GM23338 (cell line): ENCODE measurements at regions not wholly inside any gene's neighbourhood (a gene's known extent, or its start where the extent isn't known, plus 50 kb on each side); places are given as distances from the start of the nearest gene placed in this dataset.

Experiments
- ATAC-seq: fragments of 200-7000 bp; cut with Tn5 transposase; 3 replicates; pipeline ENCODE4 v1.9.1; 2020
- DNase-seq: peaks from one replicate; pipeline ENCODE4 v3.0.0-alpha.2; 2015; ENCODE audit warnings: low spot score
- H2AFZ ChIP-seq: fragments of 200-600 bp; sonication (generic); 2 replicates; pipeline ENCODE4 v1.8.0; 2016; ENCODE audit warnings: antibody characterized with exemption, mild to moderate bottlenecking, moderate library complexity
- H3F3A ChIP-seq: fragments of 200-600 bp; sonication (generic); replicated peaks from 2 replicates; pipeline ENCODE4 v1.8.0; 2017; ENCODE audit warnings: antibody characterized with exemption, mixed run types, low read depth
- H3K27ac ChIP-seq: fragments of 200-600 bp; sonication (generic); 2 replicates; pipeline ENCODE4 v1.6.1; 2016; ENCODE audit warnings: low read depth
- H3K27me3 ChIP-seq: fragments of 200-600 bp; sonication (generic); 2 replicates; pipeline ENCODE4 v1.8.0; 2016; ENCODE audit warnings: mild to moderate bottlenecking, mixed run types, moderate library complexity; ENCODE audit not compliant: insufficient read depth
- H3K36me3 ChIP-seq: fragments of 200-600 bp; sonication (generic); 2 replicates; pipeline ENCODE4 v1.8.0; 2016; ENCODE audit warnings: mild to moderate bottlenecking; ENCODE audit not compliant: insufficient read depth
- H3K4me1 ChIP-seq: fragments of 200-600 bp; sonication (generic); 2 replicates; pipeline ENCODE4 v1.8.0; 2016; ENCODE audit warnings: mild to moderate bottlenecking, moderate library complexity; ENCODE audit not compliant: insufficient read depth
- H3K4me2 ChIP-seq: fragments of 200-600 bp; sonication (generic); 2 replicates; pipeline ENCODE4 v1.7.1; 2017; ENCODE audit warnings: mixed run types
- H3K4me3 ChIP-seq: fragments of 200-600 bp; sonication (generic); 2 replicates; pipeline ENCODE4 v1.6.1; 2016; ENCODE audit warnings: mixed run types
- H3K79me2 ChIP-seq: fragments of 200-600 bp; sonication (generic); replicated peaks from 2 replicates; pipeline ENCODE4 v1.8.0; 2017; ENCODE audit warnings: mild to moderate bottlenecking; ENCODE audit not compliant: insufficient read depth
- H3K9me2 ChIP-seq: fragments of 200-600 bp; sonication (generic); 2 replicates; pipeline ENCODE4 v1.8.0; 2017; ENCODE audit not compliant: insufficient read depth
- H4K20me1 ChIP-seq: fragments of 200-600 bp; sonication (generic); replicated peaks from 2 replicates; pipeline ENCODE4 v1.8.0; 2017; ENCODE audit warnings: mild to moderate bottlenecking; ENCODE audit not compliant: insufficient read depth
- H3K27ac Mint-ChIP-seq: 2 replicates; pipeline ENCODE4 v1.8.0; 2020; ENCODE audit warnings: inconsistent platforms, mild to moderate bottlenecking, moderate library complexity, mixed read lengths
- H3K27me3 Mint-ChIP-seq: 3 replicates; pipeline ENCODE4 v1.8.0; 2022; ENCODE audit warnings: low read depth, mild to moderate bottlenecking, moderate library complexity, mixed read lengths, inconsistent platforms; ENCODE audit not compliant: insufficient read depth, poor library complexity
- H3K36me3 Mint-ChIP-seq: 3 replicates; pipeline ENCODE4 v1.8.0; 2021; ENCODE audit warnings: low read depth, mild to moderate bottlenecking, inconsistent platforms, moderate library complexity, mixed read lengths
- H3K4me1 Mint-ChIP-seq: 3 replicates; pipeline ENCODE4 v1.8.0; 2020; ENCODE audit warnings: mild to moderate bottlenecking, inconsistent platforms, mixed read lengths
- H3K4me3 Mint-ChIP-seq: 3 replicates; pipeline ENCODE4 v1.8.0; 2021; ENCODE audit warnings: moderate library complexity, mild to moderate bottlenecking, inconsistent platforms, mixed read lengths
- H3K9me3 Mint-ChIP-seq: 3 replicates; pipeline ENCODE4 v1.8.0; 2020; ENCODE audit warnings: moderate library complexity, mild to moderate bottlenecking, inconsistent platforms, mixed read lengths
- CREB1 ChIP-seq: fragments of 250-450 bp; sonication (Bioruptor Pico); IDR thresholded peaks from 2 replicates; pipeline ENCODE4 v1.5.0; 2020; ENCODE audit warnings: low read depth, mild to moderate bottlenecking, moderate library complexity
- CTCF ChIP-seq, 2 experiments: fragments of 200-600 bp in 1 of 2; sonication (generic) in 1 of 2; conservative IDR thresholded peaks; 2 replicates each; pipeline versions ENCODE4 v1.5.1 to v1.6.1; 2016 to 2017; ENCODE audit warnings: antibody characterized with exemption in 2 of 2, low read depth in 2 of 2, mild to moderate bottlenecking in 2 of 2, moderate library complexity in 1 of 2
- ETS1 ChIP-seq: IDR thresholded peaks from 2 replicates; pipeline ENCODE4 v1.6.1; 2016; ENCODE audit warnings: antibody characterized with exemption
- EZH2 ChIP-seq: fragments of 200-600 bp; sonication (generic); IDR thresholded peaks from one replicate; pipeline ENCODE4 v1.8.0; 2017; ENCODE audit warnings: antibody characterized with exemption, mild to moderate bottlenecking, low read depth; ENCODE audit not compliant: unreplicated experiment
- EZH2phosphoT487 ChIP-seq: fragments of 200-600 bp; sonication (generic); IDR thresholded peaks from one replicate; pipeline ENCODE4 v1.8.1; 2018; ENCODE audit warnings: antibody characterized with exemption; ENCODE audit not compliant: unreplicated experiment
- JUNB ChIP-seq: IDR thresholded peaks from one replicate; pipeline ENCODE4 v1.6.1; 2016; ENCODE audit warnings: antibody characterized with exemption; ENCODE audit not compliant: unreplicated experiment
- NANOG ChIP-seq: IDR thresholded peaks from 2 replicates; pipeline ENCODE4 v1.6.1; 2016; ENCODE audit warnings: antibody characterized with exemption, borderline replicate concordance
- POLR2AphosphoS5 ChIP-seq: IDR thresholded peaks from 2 replicates; pipeline ENCODE4 v1.6.1; 2016; ENCODE audit warnings: antibody characterized with exemption, low read depth
- REST ChIP-seq: IDR thresholded peaks from one replicate; pipeline ENCODE4 v1.6.1; 2018; ENCODE audit warnings: antibody characterized with exemption; ENCODE audit not compliant: unreplicated experiment
- STAT1 ChIP-seq: IDR thresholded peaks from one replicate; pipeline ENCODE4 v1.6.1; 2016; ENCODE audit warnings: antibody characterized with exemption; ENCODE audit not compliant: unreplicated experiment
- ZNF114 ChIP-seq: fragments of 250-450 bp; sonication (Bioruptor Pico); IDR thresholded peaks from 2 replicates; pipeline ENCODE4 v1.5.0; 2020; ENCODE audit warnings: mild to moderate bottlenecking, moderate library complexity
- ZNF331 ChIP-seq: fragments of 250-450 bp; sonication (Bioruptor Pico); IDR thresholded peaks from 2 replicates; pipeline ENCODE4 v1.5.0; 2020; ENCODE audit warnings: low read depth, mild to moderate bottlenecking, moderate library complexity
- ZNF462 ChIP-seq: fragments of 250-450 bp; sonication (Bioruptor Pico); IDR thresholded peaks from 2 replicates; pipeline ENCODE4 v1.5.0; 2020; ENCODE audit warnings: mild to moderate bottlenecking, moderate library complexity

GRCh38 chr4:132384709-132385108 is 764.4 kb upstream of the PCDH10 start:
- Histone ChIP-seq H3K9me2 (peaks cover 4% of the 10 kb centered on the region), H3F3A (no peaks in the 10 kb centered on the region), H3K79me2 (no peaks in the 10 kb centered on the region), H3K27me3 (no peaks in the 10 kb centered on the region), H3K27ac (no peak overlapping the region), H3K4me3 (no peak overlapping the region), H3K4me1 (no peaks in the 10 kb centered on the region), H3K36me3 (no peaks in the 10 kb centered on the region; the same call in 1 of the 2 replicates), H4K20me1 (no peaks in the 10 kb centered on the region), H2AFZ (no peak overlapping the region), H3K4me2 (no peak overlapping the region)
- Mint-ChIP-seq H3K4me1 (no peaks in the 10 kb centered on the region), H3K27me3 (no peaks in the 10 kb centered on the region), H3K4me3 (no peak overlapping the region), H3K27ac (no peak overlapping the region), H3K36me3 (peaks cover 14% of the 10 kb centered on the region), H3K9me3 (peaks cover 15% of the 10 kb centered on the region)
- no peak for DNase-seq
- no peak for TF ChIP-seq POLR2AphosphoS5
- no peak for TF ChIP-seq ETS1
- TF ChIP-seq ZNF462 (CRISPR knock-in tag): no peak
- no peak for TF ChIP-seq NANOG
- no peak for TF ChIP-seq STAT1
- no peak for TF ChIP-seq EZH2
- no peak for TF ChIP-seq JUNB
- TF ChIP-seq CREB1 (CRISPR knock-in tag): no peak
- TF ChIP-seq ZNF331 (CRISPR knock-in tag): no peak
- no peak for TF ChIP-seq ZNF114 (CRISPR knock-in tag)
- TF ChIP-seq CTCF (conservative IDR thresholded peaks at IDR 0.05; ENCODE audit: low read depth in 2 of 2): no peak
- TF ChIP-seq REST: no peak
- no peak for TF ChIP-seq EZH2phosphoT487
- ATAC-seq: no peak
